Mesenchymal stem cell (in vitro differentiated cells and primary cell): ENCODE measurements at regions not wholly inside any gene's neighbourhood (a gene's known extent, or its start where the extent isn't known, plus 50 kb on each side); places are given as distances from the start of the nearest gene placed in this dataset.

Source experiments
- DNase-seq: peaks from one replicate; pipeline ENCODE4 v3.0.0-alpha.2; 2013
- H2AFZ ChIP-seq: one replicate; pipeline ENCODE4 v1.6.1; 2013; ENCODE audit warnings: low read depth, mild to moderate bottlenecking, control low read depth, inconsistent platforms, low read length, moderate library complexity
- H2AK5ac ChIP-seq: 2 replicates; pipeline ENCODE4 v1.6.1; 2013; ENCODE audit warnings: low read length, moderate library complexity, mild to moderate bottlenecking, inconsistent platforms; ENCODE audit not compliant: severe bottlenecking
- H2BK120ac ChIP-seq: one replicate; pipeline ENCODE4 v1.6.1; 2013; ENCODE audit warnings: low read depth, mild to moderate bottlenecking, inconsistent platforms, low read length, moderate library complexity
- H2BK12ac ChIP-seq, 2 experiments: one replicate each; pipeline ENCODE4 v1.6.1; 2013; ENCODE audit warnings: inconsistent platforms in 2 of 2, low read length in 2 of 2, mild to moderate bottlenecking in 2 of 2, moderate library complexity in 2 of 2, control low read depth in 1 of 2
- H2BK15ac ChIP-seq: one replicate; pipeline ENCODE4 v1.6.1; 2013; ENCODE audit warnings: mild to moderate bottlenecking, low read depth, inconsistent platforms; ENCODE audit not compliant: poor library complexity, severe bottlenecking
- H2BK5ac ChIP-seq: 2 replicates; pipeline ENCODE4 v1.6.1; 2013; ENCODE audit warnings: low read depth, mild to moderate bottlenecking, low read length, control low read depth, inconsistent platforms; ENCODE audit not compliant: poor library complexity, severe bottlenecking
- H3K14ac ChIP-seq, 2 experiments: one replicate each; pipeline ENCODE4 v1.6.1; 2013; ENCODE audit warnings: inconsistent platforms in 2 of 2, low read length in 2 of 2, control low read depth in 1 of 2, mild to moderate bottlenecking in 1 of 2, moderate library complexity in 1 of 2
- H3K18ac ChIP-seq, 2 experiments: one replicate each; pipeline ENCODE4 v1.6.1; 2013; ENCODE audit warnings: inconsistent platforms in 2 of 2, low read length in 2 of 2, control low read depth in 1 of 2, low read depth in 1 of 2, mild to moderate bottlenecking in 1 of 2
- H3K23ac ChIP-seq, 2 experiments: one replicate each; pipeline ENCODE4 v1.6.1; 2013; ENCODE audit warnings: inconsistent platforms in 2 of 2, low read length in 2 of 2, mild to moderate bottlenecking in 2 of 2, moderate library complexity in 2 of 2, control low read depth in 1 of 2
- H3K27ac ChIP-seq: 2 replicates; pipeline ENCODE4 v1.5.1; 2013; ENCODE audit warnings: mild to moderate bottlenecking, moderate library complexity, low read length, control low read depth, inconsistent platforms; ENCODE audit not compliant: poor library complexity, severe bottlenecking
- H3K27me3 ChIP-seq, 2 experiments: 2 replicates each; pipeline versions ENCODE4 v1.6.1 to v1.7.0; 2013; ENCODE audit warnings: low read length in 2 of 2, mild to moderate bottlenecking in 2 of 2, moderate library complexity in 2 of 2, control low read depth in 1 of 2, inconsistent platforms in 1 of 2; ENCODE audit not compliant: control insufficient read depth in 1 of 2, insufficient read depth in 1 of 2
- H3K36me3 ChIP-seq, 2 experiments: 2 replicates each; pipeline versions ENCODE4 v1.6.1 to v1.7.0; 2013; ENCODE audit warnings: low read length in 2 of 2, control low read depth in 1 of 2, inconsistent platforms in 1 of 2, low read depth in 1 of 2, mild to moderate bottlenecking in 1 of 2; ENCODE audit not compliant: insufficient read depth in 2 of 2, control insufficient read depth in 1 of 2
- H3K4ac ChIP-seq, 2 experiments: one replicate each; pipeline ENCODE4 v1.6.1; 2013; ENCODE audit warnings: inconsistent platforms in 2 of 2, low read length in 2 of 2, mild to moderate bottlenecking in 2 of 2, moderate library complexity in 2 of 2, control low read depth in 1 of 2, low read depth in 1 of 2
- H3K4me1 ChIP-seq: 2 replicates; pipeline ENCODE4 v1.6.1; 2013; ENCODE audit warnings: low read depth, low read length, control low read depth; ENCODE audit not compliant: control insufficient read depth, insufficient read depth
- H3K4me2 ChIP-seq: 2 replicates; pipeline ENCODE4 v1.6.1; 2013; ENCODE audit warnings: low read length, mild to moderate bottlenecking, inconsistent platforms; ENCODE audit not compliant: poor library complexity, severe bottlenecking
- H3K4me3 ChIP-seq, 2 experiments: 2 replicates each; pipeline versions ENCODE4 v1.5.1 to v1.7.0; 2013; ENCODE audit warnings: low read length in 2 of 2, mild to moderate bottlenecking in 2 of 2, control low read depth in 1 of 2, low read depth in 1 of 2; ENCODE audit not compliant: insufficient read depth in 1 of 2
- H3K79me1 ChIP-seq: replicated peaks from 2 replicates; pipeline ENCODE4 v1.6.1; 2013; ENCODE audit warnings: mild to moderate bottlenecking, control low read depth, low read length, inconsistent platforms; ENCODE audit not compliant: poor library complexity, severe bottlenecking
- H3K9ac ChIP-seq: 2 replicates; pipeline ENCODE4 v1.7.0; 2013; ENCODE audit warnings: mild to moderate bottlenecking, low read length, moderate library complexity
- H3K9me3 ChIP-seq: 2 replicates; pipeline ENCODE4 v1.7.0; 2013; ENCODE audit warnings: mild to moderate bottlenecking, low read length; ENCODE audit not compliant: control insufficient read depth
- H4K8ac ChIP-seq: one replicate; pipeline ENCODE4 v1.6.1; 2013; ENCODE audit warnings: inconsistent platforms, mild to moderate bottlenecking, low read length, moderate library complexity
- H4K91ac ChIP-seq: one replicate; pipeline ENCODE4 v1.6.1; 2013; ENCODE audit warnings: mild to moderate bottlenecking, low read length, inconsistent platforms
- WGBS: methylation state at CpG from one replicate; pipeline ENCODE4 v1.1.7; 2013; ENCODE audit warnings: mixed read lengths; 5-methylcytosine and 5-hydroxymethylcytosine counted together

GRCh38 chr11:35058669-35059434 is 80.1 kb upstream of the CD44 start:
- Histone ChIP-seq H3K4ac (no peak overlapping the region), H2BK120ac (no peak overlapping the region)

DNA sequence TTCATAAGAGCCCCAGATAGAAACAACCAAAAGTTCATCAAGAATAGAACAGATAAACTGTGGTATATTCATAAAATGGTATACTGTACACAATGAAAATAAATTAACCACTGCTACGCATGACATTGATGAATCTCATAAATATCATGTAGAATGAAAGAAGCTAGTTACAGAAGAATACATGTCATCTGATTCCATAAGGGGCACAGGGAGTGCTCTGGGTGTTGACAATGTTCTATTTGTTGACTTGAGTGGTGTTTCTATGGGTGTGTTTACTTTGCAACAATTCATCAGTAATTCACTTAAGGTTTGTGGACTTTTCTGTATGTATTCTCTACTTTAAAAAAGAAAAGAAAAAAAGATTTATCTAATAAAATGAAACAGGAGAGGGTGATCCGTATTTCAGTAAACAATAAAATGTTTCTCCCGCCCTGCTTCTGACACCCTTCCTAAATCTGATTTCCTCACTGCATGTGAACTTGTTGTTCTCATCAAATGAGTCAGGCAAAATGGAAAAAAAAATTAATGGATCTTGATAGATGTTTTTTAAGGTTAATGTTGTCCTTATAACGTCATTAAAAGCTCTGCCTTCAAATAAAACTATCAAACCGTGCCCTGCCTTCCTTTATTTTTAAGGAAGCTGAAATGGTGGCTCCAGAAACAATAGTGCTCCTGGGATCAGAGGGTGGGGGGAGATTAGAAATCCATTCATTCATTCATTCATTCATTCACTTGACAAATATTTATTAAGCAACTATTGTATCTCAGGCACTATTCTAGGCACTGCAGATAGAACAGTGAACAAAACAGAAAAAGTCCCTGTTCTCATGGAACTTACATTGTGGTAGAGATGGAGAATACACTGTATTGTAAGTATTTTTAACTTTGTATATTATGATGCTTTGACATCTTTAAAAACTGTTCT is 77.2 kb upstream of the CD44 start:
- no peak overlapping the region for H3K4me2 ChIP-seq
- no peak overlapping the region for H3K23ac ChIP-seq
- H3K36me3 ChIP-seq, result no peaks in the 10 kb centered on the region
- H4K8ac ChIP-seq, result no peak overlapping the region
- no peaks in the 10 kb centered on the region for H3K27me3 ChIP-seq
- no peak overlapping the region for H3K4ac ChIP-seq
- no peak overlapping the region for H3K27ac ChIP-seq
- H2BK12ac ChIP-seq, result no peak overlapping the region
- no peak overlapping the region for H3K4me3 ChIP-seq
- H2AK5ac ChIP-seq, result no peak overlapping the region
- no peak overlapping the region for H3K18ac ChIP-seq
- H2BK15ac ChIP-seq, result no peak overlapping the region
- no CpG with 5 or more reads among the region's 5 CpGs for WGBS
- H4K91ac ChIP-seq, result no peak overlapping the region
- H3K9me3 ChIP-seq, result no peaks in the 10 kb centered on the region
- no peak overlapping the region for H2BK120ac ChIP-seq
- H3K4me1 ChIP-seq, result peaks cover 12% of the 10 kb centered on the region
- peak overlapping the region; percentile 6 for H3K9ac ChIP-seq
- H2BK5ac ChIP-seq, result no peak overlapping the region
- H3K79me1 ChIP-seq, result no peaks in the 10 kb centered on the region
- no peak overlapping the region for H2AFZ ChIP-seq
- H3K14ac ChIP-seq, result no peak overlapping the region
- no peak for DNase-seq

More at GRCh38 chr11:35058669-35059434, 80.1 kb upstream of the CD44 start:
- Histone ChIP-seq H3K9me3 (no peaks in the 10 kb centered on the region), H3K18ac (no peak overlapping the region), H3K79me1 (no peaks in the 10 kb centered on the region), H3K4me2 (no peak overlapping the region), H3K9ac (no peak overlapping the region), H3K4me3 (no peak overlapping the region), H3K36me3 (no peaks in the 10 kb centered on the region), H2AFZ (no peak overlapping the region), H3K27me3 (no peaks in the 10 kb centered on the region), H4K8ac (no peak overlapping the region), H3K27ac (no peak overlapping the region), H2BK15ac (no peak overlapping the region), H3K4me1 (peaks cover 10% of the 10 kb centered on the region), H4K91ac (no peak overlapping the region), H3K14ac (no peak overlapping the region), H2BK12ac (no peak overlapping the region), H2BK5ac (no peak overlapping the region), H3K23ac (no peak overlapping the region), H2AK5ac (no peak overlapping the region)
- DNase-seq, result no peak
- 99% methylated on average over 4 of the region's 5 CpGs for WGBS

GRCh38 chr11:35063488-35063931 is 75.5 kb upstream of the CD44 start:
- Histone ChIP-seq H3K14ac (no peak overlapping the region), H3K9ac (peak overlapping the region; percentile 86), H3K27ac (no peak overlapping the region), H2BK120ac (no peak overlapping the region), H2BK5ac (no peak overlapping the region), H3K4me1 (peaks cover 12% of the 10 kb centered on the region), H2BK12ac (peak overlapping the region in 1 of 2 experiments; percentile 17), H3K79me1 (no peaks in the 10 kb centered on the region), H4K8ac (no peak overlapping the region), H2AFZ (no peak overlapping the region), H3K18ac (no peak overlapping the region), H3K36me3 (no peaks in the 10 kb centered on the region), H3K23ac (no peak overlapping the region), H3K4me3 (peak overlapping the region in 1 of 2 experiments; percentile 52), H3K4me2 (no peak overlapping the region), H2BK15ac (no peak overlapping the region), H3K9me3 (no peaks in the 10 kb centered on the region), H4K91ac (no peak overlapping the region), H3K27me3 (no peaks in the 10 kb centered on the region), H3K4ac (no peak overlapping the region), H2AK5ac (peak overlapping the region; percentile 11)
- 95% methylated on average over 6 of the region's 6 CpGs for whole genome bisulfite sequencing
- DNase-seq, result no peak
